GM19397 (cell line): ENCODE measurements at regions not wholly inside any gene's neighbourhood (a gene's known extent, or its start where the extent isn't known, plus 50 kb on each side); places are given as distances from the start of the nearest gene placed in this dataset.
"Not testable (repeated sequence)": the region's sequence is repeated elsewhere in the genome, so short reads cannot be mapped to it uniquely, and the experiment has no call there.

Experiments
- ATAC-seq: cut with Tn5 transposase; IDR thresholded peaks from one replicate; pipeline ENCODE4 v1.9.1; 2021; ENCODE audit warnings: mild to moderate bottlenecking, moderate library complexity; ENCODE audit not compliant: unreplicated experiment

DNA sequence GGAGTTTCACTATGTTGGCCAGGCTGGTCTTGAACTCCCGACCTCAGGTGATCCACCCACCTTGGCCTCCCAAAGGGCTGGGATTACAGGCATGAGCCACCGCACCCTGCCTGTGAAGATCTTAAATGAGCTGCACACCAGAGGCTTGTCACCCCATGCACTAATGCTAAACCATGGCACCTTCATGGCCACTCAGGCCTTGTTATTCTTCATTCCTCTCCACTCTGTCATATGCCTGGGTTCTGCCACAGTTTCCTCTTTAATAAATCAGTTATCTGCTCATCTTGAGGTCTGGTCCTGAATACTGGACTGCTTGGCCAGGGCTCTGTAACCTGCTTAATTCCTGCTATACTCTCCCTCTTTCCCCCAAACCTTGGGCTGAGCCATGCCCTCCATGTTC lies 104.3 kb upstream of the FOXN2 start:
- ATAC-seq = no peak

GRCh38 chr2:48213646-48214045 lies 100.8 kb upstream of the FOXN2 start:
- ATAC-seq = no peak

- no peak for ATAC-seq
Measured at GRCh38 chr2:48218169-48218568, 96.3 kb upstream of the FOXN2 start.

- ATAC-seq = no peak
Measured at GRCh38 chr2:48219234-48219554, 95.3 kb upstream of the FOXN2 start.

DNA sequence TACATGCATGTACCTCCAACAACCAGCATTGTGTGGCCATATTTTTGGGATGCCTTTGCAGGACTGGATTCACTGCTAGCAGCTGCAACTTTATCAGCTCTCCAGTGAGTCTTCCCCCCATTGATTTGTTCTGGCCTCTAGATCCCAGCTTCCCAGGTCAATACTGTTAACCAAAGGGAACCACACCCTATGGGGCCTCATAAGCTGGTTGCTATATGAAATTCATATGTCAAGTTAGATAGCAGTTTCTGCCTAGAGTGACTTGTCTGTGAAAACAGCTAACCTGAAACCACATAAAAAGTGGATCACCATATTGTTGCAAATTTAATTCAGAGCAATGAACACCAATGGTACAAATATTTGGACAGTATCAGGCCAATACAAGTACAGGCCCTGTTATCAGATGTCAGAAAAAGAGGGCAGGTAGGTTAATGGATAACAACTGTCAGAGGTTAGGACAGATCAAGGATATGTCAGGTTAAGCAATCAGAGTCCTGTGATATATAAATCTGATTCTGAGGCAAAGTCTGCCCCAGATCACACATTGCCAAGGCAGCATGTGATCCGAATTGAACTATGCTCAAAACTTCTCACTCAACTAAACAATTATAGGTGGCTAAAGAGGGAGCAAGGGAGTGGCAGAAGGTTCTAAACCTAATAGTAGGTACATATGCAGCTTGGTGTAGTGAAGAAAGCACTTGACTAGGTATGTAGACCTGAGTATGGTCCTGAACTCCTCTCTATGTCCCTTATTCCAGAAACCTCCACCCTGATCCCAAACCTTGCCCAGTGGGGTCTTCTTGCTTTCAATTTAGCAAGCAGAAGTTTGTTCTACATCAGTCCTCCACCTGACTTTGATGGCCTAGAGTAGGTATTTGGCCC lies 94.7 kb upstream of the FOXN2 start:
- no peak for ATAC-seq

GRCh38 chr2:48220501-48220900 lies 94.0 kb upstream of the FOXN2 start:
- ATAC-seq = no peak

GRCh38 chr2:48221846-48222516 lies 92.5 kb upstream of the FOXN2 start:
- no peak for ATAC-seq

DNA sequence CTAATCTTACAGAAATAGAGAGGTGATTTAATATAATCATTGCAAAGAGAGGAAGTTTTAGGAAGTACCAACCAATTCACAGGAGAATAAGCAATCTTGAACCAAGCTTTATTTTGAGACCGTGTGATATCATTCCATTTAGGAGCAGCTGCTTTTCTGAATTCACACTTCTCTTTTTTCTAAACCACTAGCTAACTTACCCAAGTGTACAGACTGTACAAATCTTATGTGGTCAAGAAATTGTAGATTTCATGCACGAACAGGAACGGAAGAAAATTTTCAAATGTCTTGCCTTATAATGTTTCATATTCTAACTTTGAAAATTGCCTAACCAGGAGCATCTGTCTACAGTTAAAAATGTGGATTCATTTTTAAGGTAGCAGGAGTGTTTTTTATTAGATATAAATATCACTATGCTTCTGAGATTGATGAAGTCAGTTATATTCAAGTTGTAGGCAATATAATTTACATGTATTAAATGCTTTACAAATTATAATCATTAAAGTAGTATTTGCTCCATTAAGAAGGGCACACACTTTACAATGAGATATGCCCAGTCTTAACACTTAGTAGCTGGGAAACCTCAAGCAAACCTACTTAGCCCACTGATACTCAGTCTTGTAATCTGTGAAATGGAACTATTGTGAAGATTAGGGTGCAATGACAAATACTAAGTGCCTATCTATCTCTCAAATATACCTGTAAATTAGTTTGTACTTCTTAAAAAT lies 86.7 kb upstream of the FOXN2 start:
- peak; percentile 78 for ATAC-seq

GRCh38 chr2:48228345-48228684 lies 86.2 kb upstream of the FOXN2 start:
- no peak for ATAC-seq

DNA sequence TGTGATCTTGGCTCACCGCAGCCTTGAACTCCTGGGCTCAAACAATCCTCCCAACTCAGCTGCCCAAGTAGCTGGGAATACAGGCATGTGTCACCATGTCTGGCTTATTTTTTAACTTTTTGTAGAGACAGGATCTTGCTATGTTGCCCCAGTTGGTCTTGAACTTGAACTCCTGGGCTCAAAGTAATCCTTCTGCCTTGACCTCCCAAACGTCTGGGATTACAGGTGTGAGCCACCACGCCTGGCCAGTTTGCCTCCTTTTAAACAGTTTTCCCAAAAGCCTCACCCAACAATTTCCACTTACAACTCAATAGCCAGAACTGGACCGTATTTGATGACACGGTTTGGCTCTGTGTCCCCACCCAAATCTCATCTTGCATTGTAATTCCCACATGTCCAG lies 85.4 kb upstream of the FOXN2 start:
- no peak for ATAC-seq

DNA sequence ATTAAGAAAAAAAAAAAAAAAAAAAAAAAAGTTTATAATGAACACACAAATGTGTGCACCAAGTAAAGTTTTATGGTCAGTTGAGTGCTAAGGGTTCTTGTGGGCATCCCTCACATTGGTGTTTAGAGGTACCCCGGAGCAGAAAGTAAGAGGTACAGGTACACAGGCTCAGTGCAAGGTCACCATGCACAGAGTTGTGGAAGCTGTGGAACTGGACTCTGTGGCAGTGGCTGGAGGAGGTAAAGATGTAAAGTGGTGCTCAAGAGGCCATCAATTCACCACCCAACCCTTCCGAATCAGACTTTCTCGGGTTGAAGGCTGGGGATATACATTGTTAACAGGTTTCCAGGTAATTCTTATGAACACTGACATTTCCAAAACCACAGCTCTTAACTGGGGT lies 83.6 kb upstream of the FOXN2 start:
- no peak for ATAC-seq

- no peak for ATAC-seq
Measured at GRCh38 chr2:48232351-48232750, 82.1 kb upstream of the FOXN2 start.

GRCh38 chr2:48233005-48233404 lies 81.5 kb upstream of the FOXN2 start:
- no peak for ATAC-seq

- not testable (repeated sequence) for ATAC-seq
Measured at GRCh38 chr2:48233824-48234223, 80.7 kb upstream of the FOXN2 start.

DNA sequence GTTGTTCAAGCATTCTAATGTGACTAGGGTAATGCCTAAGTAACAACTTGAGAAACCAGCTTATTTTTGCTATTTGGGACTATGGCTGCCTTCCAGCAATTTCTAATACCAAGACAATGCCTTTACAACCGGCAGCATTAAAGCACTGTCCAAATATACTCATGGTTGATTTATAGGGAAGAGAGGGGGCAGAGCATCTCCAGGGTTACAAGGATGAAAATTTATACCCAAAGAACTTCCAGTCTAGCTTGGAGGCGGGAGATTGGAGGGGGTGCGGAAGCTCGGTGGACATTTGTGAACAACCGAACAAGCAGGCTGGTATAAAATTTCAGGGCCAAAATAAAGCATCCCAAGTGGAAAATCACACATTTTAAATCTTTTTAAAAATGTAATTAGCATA lies 79.4 kb upstream of the FOXN2 start:
- ATAC-seq = no peak

DNA sequence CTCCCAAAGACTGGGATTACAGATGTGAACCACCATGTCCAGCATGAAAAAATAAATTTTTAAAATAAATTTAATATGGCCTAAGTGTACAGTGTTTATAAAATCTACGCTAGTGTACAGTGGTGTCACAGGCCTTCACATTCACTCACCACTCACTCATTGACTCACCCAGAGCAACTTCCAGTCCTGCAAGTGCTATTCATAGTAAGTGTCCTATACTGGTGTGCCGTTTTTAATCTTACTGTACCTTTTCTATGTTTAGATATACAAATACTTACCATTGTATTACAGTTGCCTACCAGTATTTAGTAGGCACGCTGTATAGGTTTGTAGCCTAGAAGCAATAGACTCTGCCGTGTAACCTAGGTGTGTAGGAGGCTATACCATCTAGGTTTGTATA lies 76.1 kb upstream of the FOXN2 start:
- ATAC-seq = no peak

DNA sequence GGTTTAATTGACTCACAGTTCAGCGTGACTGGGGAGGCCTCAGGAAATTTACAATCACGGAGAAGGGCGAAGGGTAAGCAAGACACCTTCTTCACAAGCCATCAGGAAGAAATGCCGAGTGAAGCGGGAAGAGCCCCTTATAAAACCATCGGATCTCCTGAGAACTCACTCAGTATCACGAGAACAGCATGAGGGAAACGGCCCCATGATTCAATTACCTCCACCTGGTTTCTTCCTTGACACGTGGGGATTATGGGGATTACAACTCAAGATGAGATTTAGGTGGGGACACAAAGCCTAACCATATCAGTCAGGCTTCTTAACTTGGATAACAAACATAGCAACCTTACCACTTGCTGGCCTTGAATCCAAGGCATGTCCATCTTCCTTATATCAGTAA lies 73.6 kb upstream of the FOXN2 start:
- ATAC-seq = no peak

- no peak for ATAC-seq
Measured at GRCh38 chr2:48247206-48247605, 67.3 kb upstream of the FOXN2 start.

- ATAC-seq = peak; percentile 63
Measured at GRCh38 chr2:48248251-48248933, 66.1 kb upstream of the FOXN2 start.

DNA sequence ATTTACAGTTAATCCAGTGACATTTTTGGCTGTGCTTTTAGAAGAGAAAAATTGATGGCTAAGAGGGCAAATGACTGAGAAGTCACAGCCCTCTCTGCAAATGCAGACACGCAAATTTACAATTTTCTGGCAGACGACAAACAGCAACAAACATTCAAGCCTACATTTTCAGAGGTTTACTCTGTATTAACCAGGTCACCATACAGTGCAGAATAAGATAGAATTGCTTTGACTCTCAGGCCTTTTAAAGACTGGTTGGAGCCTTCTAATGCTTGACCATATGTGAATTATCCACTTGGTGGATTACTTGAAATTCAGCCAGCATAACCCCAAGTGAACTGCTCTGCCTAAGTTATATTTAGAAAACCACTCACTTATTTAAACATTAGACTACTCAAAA lies 65.5 kb upstream of the FOXN2 start:
- no peak for ATAC-seq
